Activated naive CD8-positive, alpha-beta T cell treated with anti-CD3 and anti-CD28 coated beads, Interleukin-2, amount 10 ng/mL, durations not matched to agents 7 days and 5 days (primary cell): ENCODE measurements at regions not wholly inside any gene's neighbourhood (a gene's known extent, or its start where the extent isn't known, plus 50 kb on each side); places are given as distances from the start of the nearest gene placed in this dataset.

Experiments
- ATAC-seq: fragments of 150-1000 bp; cut with Tn5 transposase; one replicate; pipeline ENCODE4 v1.10.0; 2021; ENCODE audit warnings: low read depth, moderate library complexity
- POLR2A ChIA-PET: fragments of 350-600 bp; sonication (Branson Sonifier 250); formaldehyde crosslinking; loops from one replicate; lab custom pipeline; 2021; ENCODE audit warnings: antibody characterized with exemption; lab: Charles Lee
- DNase-seq: peaks from one replicate; pipeline ENCODE4 v3.0.0; 2021
- H3K27ac Mint-ChIP-seq: one replicate; pipeline ENCODE4 v1.8.0; 2022; ENCODE audit warnings: mild to moderate bottlenecking, mixed read lengths
- H3K27me3 Mint-ChIP-seq: one replicate; pipeline ENCODE4 v1.8.0; 2022; ENCODE audit warnings: mild to moderate bottlenecking, moderate library complexity, mixed read lengths
- H3K36me3 Mint-ChIP-seq: one replicate; pipeline ENCODE4 v1.8.0; 2021; ENCODE audit warnings: mild to moderate bottlenecking, mixed read lengths
- H3K4me1 Mint-ChIP-seq: one replicate; pipeline ENCODE4 v1.8.0; 2021; ENCODE audit warnings: mixed read lengths
- H3K4me3 Mint-ChIP-seq: one replicate; pipeline ENCODE4 v1.8.0; 2022; ENCODE audit warnings: mild to moderate bottlenecking, moderate library complexity, mixed read lengths
- H3K9me3 Mint-ChIP-seq: one replicate; pipeline ENCODE4 v1.8.0; 2021; ENCODE audit warnings: mixed read lengths

DNA sequence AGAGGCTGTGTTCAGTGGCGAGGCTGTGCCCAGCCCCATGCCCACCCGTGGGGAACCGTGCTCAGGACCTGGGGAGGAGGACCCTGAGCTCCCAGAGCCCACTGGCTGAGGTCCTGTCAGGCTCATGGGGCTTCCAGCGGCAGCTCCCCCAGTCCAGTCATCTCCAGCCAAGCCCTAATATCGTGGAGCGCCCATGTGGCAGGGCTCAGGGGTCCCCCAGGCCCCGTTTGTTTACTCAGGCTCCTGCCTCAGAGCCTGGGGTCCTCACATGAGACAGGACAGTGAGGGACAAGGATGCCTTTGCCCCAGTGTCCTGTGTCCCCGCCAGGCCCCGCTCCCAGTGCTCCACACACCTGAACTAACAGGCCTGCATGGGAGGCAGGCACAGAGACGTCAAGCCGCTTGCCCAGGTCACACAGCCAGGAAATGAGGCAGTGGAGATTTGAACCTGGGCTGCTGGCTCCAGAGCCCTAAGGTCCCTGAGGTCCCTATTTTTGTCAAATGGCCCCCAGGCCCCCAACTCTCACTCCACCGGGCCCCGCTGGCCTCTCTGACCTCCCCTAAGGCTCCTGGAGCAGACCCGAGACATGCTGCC is 100.7 kb upstream of the ACTRT2 start:
- ATAC-seq, result no peak
- no peaks in the 10 kb centered on the region for H3K27me3 Mint-ChIP-seq
- peaks cover 5% of the 10 kb centered on the region for H3K9me3 Mint-ChIP-seq
- POLR2A ChIA-PET, result no interaction called here
- H3K4me1 Mint-ChIP-seq, result peaks cover 2% of the 10 kb centered on the region
- DNase-seq, result no peak
- H3K27ac Mint-ChIP-seq, result no peak overlapping the region
- H3K36me3 Mint-ChIP-seq, result no peaks in the 10 kb centered on the region
- no peak overlapping the region for H3K4me3 Mint-ChIP-seq

DNA sequence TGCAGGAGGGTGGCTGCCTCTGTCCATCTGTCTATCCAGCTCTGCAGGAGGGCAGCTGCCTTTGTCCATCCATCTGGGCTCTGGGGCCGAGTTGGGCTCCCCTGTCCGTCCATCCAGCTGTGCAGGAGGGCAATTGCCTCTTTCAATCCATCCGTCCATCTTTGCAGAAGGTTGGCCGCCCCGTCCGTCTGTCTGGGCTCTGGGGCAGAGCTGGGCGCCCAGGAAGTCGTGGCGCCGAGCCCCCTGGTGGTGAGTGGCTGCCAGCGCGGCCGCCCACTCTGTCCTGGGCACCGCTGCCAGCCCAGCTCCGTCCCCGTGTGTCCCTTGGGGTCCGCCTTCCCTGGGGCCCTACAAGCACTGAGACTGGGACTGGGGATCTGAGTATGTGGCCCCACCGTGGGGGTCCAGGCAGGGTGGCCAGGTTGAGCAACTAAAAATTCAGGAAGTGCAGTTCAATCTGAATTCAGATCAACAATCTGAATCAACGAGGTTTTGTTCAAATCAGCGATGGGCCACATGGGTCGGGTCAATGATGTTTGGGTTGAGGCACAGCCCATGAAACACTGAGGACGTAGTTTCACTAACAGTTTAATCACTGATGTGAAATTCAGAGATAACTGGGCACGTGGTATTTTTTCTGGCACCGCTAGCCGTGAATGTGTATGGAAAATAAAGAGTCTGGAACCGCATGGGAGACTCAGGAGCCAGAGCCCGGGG is 99.1 kb upstream of the ACTRT2 start:
- Mint-ChIP-seq H3K27me3 (no peaks in the 10 kb centered on the region), H3K4me3 (no peak overlapping the region), H3K9me3 (no peaks in the 10 kb centered on the region), H3K36me3 (no peaks in the 10 kb centered on the region), H3K27ac (no peak overlapping the region), H3K4me1 (no peaks in the 10 kb centered on the region)
- POLR2A ChIA-PET, result no interaction called here
- ATAC-seq (no peak), DNase-seq (peak; percentile 57)

DNA sequence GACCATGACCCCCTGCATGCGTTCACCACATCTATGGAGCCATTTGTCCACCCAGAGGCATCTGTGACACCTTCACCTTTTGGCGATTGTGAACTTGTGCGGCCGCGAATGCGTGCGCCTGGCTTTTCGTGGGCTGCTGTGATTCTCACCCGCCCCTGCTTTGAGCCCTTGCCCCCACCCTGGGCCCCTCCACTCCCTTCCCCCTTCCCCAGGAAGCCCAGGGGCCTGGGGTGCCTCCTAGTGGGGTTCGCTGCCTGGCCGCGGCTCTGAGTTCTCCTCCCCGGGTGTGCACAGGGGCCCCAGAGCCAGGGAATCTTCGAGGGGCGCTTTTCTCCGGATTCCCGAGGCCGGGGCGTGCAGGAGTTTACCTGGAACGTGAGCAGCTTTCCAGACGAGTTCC is 97.9 kb upstream of the ACTRT2 start:
- Mint-ChIP-seq H3K27me3 (no peaks in the 10 kb centered on the region), H3K4me3 (no peak overlapping the region), H3K36me3 (no peaks in the 10 kb centered on the region), H3K4me1 (no peaks in the 10 kb centered on the region), H3K9me3 (no peaks in the 10 kb centered on the region), H3K27ac (no peak overlapping the region)
- POLR2A ChIA-PET, result no interaction called here
- no peak for DNase-seq
- no peak for ATAC-seq

DNA sequence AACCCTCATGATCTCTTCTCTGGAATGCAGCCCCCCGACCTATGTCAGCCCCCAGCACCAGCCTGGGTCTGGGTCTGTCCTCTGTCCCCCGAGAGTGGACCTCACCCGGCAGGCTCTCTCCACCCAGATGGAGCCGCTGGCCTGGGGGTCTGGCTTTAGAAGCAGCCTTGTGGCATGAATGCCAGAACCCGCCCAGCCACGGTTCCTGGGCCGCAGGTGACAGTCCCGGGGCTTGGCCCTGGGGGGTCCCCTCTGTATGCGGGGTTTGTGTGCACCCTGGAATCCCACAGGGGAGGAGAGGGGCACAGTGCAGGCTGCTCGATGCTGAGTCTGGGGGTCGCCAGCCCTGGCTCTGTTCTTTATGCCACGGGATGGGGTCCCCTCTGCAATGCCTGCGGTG is 96.0 kb upstream of the ACTRT2 start:
- no peaks in the 10 kb centered on the region for H3K4me1 Mint-ChIP-seq
- no peak for ATAC-seq

DNA sequence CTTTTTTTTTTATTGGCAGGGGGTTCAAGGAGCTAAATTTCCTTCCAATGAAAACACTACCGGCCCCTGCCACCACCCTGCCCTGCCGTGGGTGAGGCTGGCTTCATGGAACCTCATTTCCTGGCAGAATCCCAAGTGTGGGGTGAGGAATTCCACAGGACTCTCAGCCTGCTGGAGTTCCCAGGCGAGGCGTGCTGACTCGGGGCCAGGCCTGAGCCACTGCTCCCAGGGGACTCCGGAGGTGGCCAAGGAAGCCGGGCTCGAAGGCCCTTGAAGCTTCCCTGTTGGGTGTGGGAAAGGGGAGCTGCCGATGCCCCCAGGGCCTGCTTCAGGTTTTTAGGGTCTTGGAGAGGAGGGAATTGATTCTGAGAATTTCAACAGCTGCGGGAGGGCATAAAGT is 95.3 kb upstream of the ACTRT2 start:
- H3K27me3 Mint-ChIP-seq, result no peaks in the 10 kb centered on the region
- POLR2A ChIA-PET, result no interaction called here
- H3K27ac Mint-ChIP-seq, result no peak overlapping the region
- no peak overlapping the region for H3K4me3 Mint-ChIP-seq
- no peak for ATAC-seq
- no peaks in the 10 kb centered on the region for H3K36me3 Mint-ChIP-seq
- no peaks in the 10 kb centered on the region for H3K4me1 Mint-ChIP-seq
- H3K9me3 Mint-ChIP-seq, result no peaks in the 10 kb centered on the region
- no peak for DNase-seq

More for the DNA sequence above, 96.0 kb upstream of the ACTRT2 start:
- DNase-seq, result no peak
- no peak overlapping the region for H3K27ac Mint-ChIP-seq
- POLR2A ChIA-PET, result no interaction called here
- H3K27me3 Mint-ChIP-seq, result no peaks in the 10 kb centered on the region
- no peaks in the 10 kb centered on the region for H3K36me3 Mint-ChIP-seq
- H3K4me3 Mint-ChIP-seq, result no peak overlapping the region
- no peaks in the 10 kb centered on the region for H3K9me3 Mint-ChIP-seq

DNA sequence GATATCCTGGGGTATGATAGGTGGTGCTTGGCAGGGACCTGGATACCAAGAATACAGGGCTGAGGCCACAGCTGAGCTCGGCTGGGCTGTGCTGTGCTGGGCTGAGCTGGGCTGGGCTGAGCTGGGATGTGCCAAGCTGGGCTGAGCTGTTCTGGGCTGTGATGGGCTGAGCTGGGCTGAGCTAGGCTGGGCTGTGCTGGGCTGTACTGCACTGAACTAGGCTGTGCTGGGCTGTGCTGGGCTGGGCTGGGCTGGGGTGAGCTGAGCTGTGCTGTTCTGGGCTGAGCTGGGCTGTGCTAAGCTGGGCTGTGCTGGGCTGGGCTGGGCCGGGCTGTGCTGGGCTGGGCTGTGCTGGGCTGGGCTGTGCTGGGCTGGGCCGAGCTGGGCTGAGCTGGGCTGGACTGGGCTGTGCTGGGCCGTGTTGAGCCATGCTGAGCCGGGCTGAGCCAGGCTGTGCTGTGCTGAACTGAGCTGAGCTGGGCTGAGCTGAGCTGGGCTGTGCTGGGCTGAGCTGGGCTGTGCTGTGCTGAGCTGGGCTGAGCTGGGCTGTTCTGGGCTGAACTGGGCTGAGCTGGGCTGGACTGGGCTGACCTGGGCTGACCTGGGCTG is 94.7 kb upstream of the ACTRT2 start:
- H3K36me3 Mint-ChIP-seq, result no peaks in the 10 kb centered on the region
- no peaks in the 10 kb centered on the region for H3K4me1 Mint-ChIP-seq
- no peaks in the 10 kb centered on the region for H3K9me3 Mint-ChIP-seq
- H3K27me3 Mint-ChIP-seq, result no peaks in the 10 kb centered on the region
- no peak for DNase-seq
- H3K4me3 Mint-ChIP-seq, result no peak overlapping the region
- POLR2A ChIA-PET, result no interaction called here
- H3K27ac Mint-ChIP-seq, result no peak overlapping the region
- no peak for ATAC-seq

DNA sequence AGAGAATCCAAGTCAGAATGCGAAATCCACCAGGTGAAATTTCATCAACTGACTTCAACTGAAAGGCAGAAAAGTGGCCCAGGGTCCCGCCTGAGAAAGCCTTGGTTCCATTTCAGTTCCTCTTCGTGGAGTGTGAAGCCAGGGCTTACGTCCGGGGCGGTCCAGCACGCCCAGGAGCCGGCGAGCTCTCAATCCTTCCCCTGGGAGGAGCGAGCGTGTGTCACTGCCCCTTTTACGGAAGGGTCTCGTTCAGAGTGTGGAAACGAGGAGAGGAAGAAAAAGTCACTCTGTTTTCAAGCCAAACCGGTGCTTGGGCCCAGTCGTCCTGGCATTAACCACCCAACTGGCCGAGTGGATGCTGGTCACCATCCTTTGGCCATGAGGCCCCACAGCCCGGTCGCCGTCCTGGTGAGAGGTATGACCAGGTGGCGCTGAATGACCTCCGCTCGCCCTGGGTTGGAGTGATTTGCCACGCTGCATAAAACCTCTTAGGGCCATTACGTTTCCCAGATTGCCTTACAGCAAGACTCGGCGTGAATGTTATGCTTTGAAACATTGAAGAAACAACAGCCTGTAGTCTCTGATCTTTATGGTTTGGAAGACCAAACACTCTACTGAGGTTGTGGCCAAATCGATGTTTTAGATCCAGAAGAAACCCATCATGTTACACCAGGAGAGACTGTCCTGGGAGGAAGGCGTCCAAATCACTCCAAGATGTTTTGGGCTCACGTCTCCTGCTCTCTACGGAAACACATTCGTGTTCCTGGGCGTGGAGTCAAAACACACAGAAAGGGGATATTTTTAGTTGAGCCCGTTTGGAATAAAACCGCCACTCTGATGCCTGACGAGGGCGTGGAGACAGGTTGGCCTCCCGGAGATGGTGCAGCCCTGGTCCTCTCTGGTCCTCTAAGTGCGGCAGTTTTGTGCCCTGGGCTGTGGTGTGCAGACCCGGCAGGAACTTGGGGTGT is 93.6 kb upstream of the ACTRT2 start:
- H3K36me3 Mint-ChIP-seq, result no peaks in the 10 kb centered on the region
- H3K4me1 Mint-ChIP-seq, result no peaks in the 10 kb centered on the region
- no peaks in the 10 kb centered on the region for H3K27me3 Mint-ChIP-seq
- no peaks in the 10 kb centered on the region for H3K9me3 Mint-ChIP-seq
- H3K27ac Mint-ChIP-seq, result no peak overlapping the region
- POLR2A ChIA-PET, result no interaction called here
- ATAC-seq (no peak), DNase-seq (no peak)
- no peak overlapping the region for H3K4me3 Mint-ChIP-seq

DNA sequence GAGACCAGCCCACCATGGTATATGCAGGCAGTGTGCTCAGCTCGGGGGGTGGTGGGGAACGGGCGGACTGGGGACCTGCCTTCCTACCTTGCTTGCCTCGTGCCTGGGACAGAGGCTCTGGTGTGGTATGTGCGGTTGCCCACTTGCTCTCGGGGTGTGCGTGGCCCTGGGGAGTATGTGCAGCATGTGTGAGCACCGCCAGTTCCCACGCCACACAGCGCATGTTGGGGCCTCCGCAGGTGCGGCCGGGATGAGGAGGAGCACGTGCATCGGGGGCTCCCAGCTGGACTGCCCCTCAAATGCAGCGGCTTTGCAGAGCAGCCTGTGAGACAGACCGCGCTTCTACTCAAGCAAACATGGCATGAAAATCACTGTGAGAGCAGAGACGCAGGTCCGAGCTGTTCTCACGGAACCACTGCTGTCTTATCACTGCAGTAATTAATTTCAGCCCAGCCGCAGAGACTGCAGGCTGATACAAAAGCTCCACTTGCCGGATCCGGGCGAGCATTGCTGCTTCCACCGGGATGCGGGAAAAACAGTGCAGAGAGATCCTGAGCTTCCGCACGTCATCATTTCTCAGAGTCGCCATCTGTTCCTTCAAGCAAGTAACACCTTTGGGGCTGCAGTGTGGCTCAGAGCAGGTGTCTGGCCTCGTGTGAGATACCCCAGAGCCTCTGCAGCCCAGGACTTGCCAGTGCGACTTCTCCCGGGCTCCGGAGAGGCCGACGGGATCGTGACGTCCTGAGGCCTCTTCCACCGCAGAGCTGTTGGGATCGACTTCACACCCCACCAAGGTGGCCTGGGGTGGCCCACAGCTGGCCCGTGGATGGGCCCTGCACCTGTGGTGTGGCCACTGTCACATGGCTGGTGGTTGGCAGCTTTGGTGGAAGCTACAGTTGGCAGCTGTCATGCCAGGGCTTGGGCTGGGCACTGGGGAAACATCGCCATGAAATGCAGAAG is 92.6 kb upstream of the ACTRT2 start:
- POLR2A ChIA-PET, result no interaction called here
- DNase-seq, result no peak
- Mint-ChIP-seq H3K4me1 (no peaks in the 10 kb centered on the region), H3K4me3 (no peak overlapping the region), H3K9me3 (no peaks in the 10 kb centered on the region), H3K27ac (no peak overlapping the region), H3K36me3 (no peaks in the 10 kb centered on the region), H3K27me3 (no peaks in the 10 kb centered on the region)
- no peak for ATAC-seq

DNA sequence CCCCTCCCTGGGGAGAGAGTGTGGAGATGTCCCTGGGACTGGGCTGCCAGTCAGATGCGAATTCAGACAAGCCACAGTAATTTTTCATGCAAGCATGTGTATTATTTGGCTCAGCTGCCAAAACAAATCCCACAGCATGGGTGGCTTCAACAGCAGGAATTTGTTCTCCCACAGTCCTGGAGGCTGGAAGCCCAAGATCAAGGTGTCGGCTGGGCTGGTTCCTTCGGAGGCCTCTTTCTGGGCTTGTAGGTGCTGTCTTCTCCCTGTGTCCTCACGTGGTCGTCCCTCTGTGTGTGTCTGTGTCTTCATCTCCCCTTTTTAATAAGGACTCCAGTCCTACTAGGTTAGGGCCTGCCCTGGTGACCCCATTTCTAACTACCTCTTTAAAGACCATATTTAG is 91.9 kb upstream of the ACTRT2 start:
- no peaks in the 10 kb centered on the region for H3K4me1 Mint-ChIP-seq
- no peak overlapping the region for H3K27ac Mint-ChIP-seq
- no peak overlapping the region for H3K4me3 Mint-ChIP-seq
- no peaks in the 10 kb centered on the region for H3K9me3 Mint-ChIP-seq
- H3K27me3 Mint-ChIP-seq, result no peaks in the 10 kb centered on the region
- POLR2A ChIA-PET, result no interaction called here
- DNase-seq, result no peak
- no peak for ATAC-seq
- no peaks in the 10 kb centered on the region for H3K36me3 Mint-ChIP-seq

DNA sequence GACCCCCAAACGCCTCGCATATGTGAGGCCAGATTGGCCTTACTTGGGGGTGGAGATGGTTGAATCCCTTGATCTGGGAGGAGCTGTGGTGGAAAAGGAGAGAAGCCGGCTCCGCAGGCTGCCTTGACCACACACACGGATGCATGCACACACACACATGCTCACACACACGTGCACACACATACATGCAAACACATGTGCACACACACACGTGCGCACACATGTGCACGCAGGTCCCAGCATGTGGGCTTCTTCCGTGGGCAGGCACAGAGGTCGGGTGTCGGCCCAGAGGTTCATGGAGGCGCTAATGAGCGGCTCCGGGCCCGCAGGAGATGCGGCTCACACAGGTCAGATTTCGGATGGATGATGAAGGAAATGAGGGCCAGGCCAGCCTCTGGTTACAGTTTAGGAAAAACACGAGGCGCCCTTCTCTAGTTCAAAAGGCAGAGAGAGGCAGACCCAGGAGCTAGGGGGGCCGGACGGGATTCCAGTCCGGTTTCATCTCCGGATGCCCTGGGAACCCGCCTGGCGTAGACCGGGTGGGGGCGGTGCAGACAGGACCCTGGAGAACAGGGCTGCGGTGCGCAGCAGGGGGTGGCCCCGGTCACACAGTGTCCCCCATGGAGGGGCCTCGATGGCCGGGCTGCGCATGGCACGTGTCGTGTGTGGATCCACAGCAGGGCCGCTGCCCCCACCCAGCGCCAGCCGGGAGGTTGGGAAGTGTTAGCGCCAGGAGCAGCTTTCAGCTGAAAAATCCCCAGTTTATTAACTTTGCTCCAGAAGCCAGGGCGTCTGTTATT is 91.1 kb upstream of the ACTRT2 start:
- ATAC-seq (no peak), DNase-seq (no peak)
- Mint-ChIP-seq H3K36me3 (no peaks in the 10 kb centered on the region), H3K9me3 (no peaks in the 10 kb centered on the region), H3K27ac (no peak overlapping the region), H3K4me1 (no peaks in the 10 kb centered on the region), H3K27me3 (no peaks in the 10 kb centered on the region), H3K4me3 (no peak overlapping the region)
- POLR2A ChIA-PET, result no interaction called here

DNA sequence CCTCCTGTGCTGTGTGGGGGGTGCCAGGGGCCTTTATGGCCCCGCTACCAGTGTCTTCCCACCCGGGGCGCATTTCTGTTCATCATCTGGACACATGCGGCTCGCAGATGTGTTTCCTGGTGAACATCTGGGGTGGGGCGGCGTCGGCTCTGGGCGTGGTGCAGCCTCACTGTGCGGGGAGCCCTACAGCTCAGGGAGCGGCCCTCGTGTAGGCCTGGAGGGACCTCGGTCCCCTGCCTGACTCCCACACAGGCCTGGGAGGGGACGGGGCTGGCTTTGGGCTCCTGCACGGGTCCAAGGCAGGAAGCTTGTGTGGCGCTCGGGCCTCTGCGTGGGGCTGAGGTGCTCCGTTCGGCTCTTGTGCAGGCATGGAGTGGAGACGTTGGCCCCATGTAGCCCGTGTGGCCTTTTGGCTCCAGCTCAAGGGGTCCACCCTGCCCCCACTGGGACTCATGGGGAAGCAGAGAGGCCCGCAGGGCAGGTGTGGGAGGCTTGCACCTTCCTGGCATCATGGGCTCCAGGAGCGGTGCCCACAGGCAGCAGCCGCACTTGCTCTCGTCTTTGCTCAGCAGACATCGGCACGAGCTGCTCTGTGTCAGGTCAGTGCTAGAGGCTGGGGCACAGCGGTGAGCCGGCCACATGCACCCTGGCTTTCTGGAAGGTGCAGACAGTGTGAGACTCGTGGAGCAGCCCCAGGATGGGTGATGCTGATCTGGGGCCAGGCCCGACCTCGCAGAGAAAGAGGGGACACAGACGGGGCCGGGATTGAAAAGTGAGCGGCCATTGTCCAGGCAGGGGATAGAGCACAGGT is 90.1 kb upstream of the ACTRT2 start:
- H3K36me3 Mint-ChIP-seq, result no peaks in the 10 kb centered on the region
- H3K4me1 Mint-ChIP-seq, result no peaks in the 10 kb centered on the region
- POLR2A ChIA-PET, result no interaction called here
- H3K27ac Mint-ChIP-seq, result no peak overlapping the region
- DNase-seq (no peak), ATAC-seq (no peak)
- H3K9me3 Mint-ChIP-seq, result no peaks in the 10 kb centered on the region
- no peak overlapping the region for H3K4me3 Mint-ChIP-seq
- no peaks in the 10 kb centered on the region for H3K27me3 Mint-ChIP-seq
